ENCODE measurements at regions not wholly inside any gene's neighbourhood (a gene's known extent, or its start where the extent isn't known, plus 50 kb on each side); places are given as distances from the start of the nearest gene placed in this dataset.

DNA sequence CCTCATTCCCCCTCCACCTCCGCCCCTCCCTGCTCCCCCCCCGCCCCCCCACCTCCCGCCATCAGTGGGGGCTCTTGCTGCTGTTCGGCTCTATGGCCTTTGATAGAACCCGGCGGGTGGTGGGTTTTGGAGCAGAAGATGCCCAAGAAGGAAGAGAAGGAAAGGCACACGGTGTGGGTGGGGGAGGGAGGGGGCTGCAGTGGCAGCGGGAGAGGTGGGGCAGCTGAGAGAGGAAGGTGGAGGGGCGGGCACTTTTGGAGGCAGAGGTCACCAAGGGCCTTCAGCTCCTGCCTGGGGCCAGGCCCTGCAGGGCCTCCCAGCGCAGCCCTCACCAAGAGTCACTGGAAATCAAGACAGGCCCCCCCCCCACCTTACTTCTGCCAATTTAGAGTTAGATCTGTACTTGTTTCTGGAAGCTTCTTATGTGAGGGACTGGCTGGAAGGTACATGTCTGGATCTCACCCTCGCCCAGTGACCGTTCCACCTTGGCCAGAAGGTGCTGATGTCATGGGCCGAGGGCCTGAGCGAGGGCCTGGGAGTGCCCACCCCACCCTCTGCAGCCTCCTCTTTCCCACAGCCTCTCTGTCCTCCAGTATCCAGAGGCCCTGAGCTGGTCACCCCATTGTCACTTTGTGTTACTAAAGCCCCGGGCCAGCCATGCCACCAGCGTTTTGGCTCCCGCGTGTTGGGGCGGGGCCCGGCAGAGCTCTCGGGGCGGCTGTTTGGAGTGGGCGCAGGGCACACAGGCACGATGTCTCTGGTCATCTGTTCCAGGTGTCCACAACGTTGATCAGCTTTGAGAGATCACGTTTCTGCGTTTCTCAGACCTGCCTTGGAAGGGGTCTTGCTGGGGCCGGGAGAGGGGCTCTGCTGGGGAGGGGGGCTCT is 153.9 kb downstream of the KIF26A start:
- DNase-seq = no peak

DNA sequence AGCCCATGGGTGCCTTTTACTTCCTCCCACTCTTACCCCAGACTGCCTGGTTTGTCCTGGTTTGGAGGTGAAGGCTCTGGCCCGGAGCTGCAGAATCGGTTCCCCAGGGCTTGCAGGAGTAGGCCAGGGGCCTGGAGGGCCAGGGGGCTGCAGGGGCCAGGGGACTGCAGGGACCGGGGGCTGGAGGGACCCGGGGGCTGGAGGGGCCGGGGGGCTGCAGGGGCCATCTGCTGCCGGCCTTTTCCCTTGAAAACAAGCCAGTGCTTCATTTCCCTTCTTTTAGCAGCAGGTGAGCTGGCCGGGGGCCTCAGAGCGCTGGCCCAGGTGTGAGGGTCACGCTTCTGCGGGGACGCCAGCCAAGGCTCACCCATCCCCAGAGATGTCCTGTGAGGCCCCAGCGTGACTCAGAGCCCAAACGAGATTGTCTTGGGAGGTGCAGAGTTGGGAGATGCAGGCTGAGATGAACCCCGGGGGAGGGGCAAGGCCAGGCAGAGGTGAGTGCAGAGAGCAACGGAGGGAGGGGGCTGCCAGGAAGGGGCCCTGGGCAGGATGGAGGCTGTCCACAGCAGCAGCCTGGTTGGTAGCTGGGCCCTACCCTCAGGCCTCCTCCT is 154.9 kb downstream of the KIF26A start:
- no peak for DNase-seq

DNA sequence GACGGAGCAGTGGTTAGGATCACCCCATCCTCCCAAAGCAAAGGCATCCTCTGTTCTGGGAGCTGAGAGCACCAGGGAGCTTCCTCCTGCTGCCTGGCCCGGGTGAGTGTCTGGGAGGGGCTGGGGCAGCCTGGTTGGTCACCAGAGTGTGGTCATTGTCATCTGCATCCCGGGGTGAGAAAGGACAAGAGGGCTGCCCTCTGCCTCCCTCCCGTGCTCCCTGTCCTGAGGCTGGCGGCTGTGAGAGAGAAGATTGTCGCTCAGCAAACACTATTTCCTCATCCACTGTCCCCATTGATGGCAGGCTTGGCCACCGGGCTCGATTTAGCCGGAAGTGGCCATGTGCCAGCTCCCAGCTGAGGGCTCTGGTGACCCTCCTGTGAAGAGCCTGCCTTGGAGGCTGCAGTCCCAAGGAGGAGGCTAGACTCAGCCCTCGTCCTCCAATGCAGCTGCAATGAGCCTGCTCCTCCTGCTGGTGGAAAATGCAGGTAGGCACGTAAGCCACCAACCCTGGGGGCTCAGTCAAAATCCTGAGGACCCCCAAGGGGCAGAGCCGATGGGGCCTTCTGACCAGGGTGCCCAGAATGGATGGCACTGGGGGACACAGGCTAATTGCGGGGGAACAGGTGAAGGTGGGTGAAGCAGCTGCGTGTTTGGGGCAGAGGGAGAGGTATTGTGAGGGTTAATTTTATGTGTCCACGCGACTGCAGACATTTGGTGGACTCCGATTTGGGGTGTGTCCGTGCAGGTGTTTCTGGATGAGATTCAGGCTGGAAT is 155.7 kb downstream of the KIF26A start:
- no peak for DNase-seq

DNA sequence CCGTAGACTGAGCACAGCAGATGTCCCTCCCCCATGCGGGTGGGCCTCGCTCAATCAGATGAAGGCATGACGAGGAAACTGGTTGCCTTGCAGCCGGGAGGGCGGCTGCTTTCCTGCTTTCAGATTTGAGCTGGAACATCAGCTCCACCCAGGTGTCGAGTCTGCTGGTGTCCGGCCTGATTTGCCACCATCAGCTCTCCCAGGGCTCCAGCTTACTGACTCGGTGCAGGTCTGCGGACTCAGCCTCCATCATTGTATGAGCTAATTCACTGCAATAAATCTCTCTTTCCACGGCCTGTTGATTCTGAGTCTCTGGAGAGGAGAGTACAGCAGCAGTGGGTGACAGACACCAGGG is 156.2 kb downstream of the KIF26A start:
- DNase-seq = no peak

DNA sequence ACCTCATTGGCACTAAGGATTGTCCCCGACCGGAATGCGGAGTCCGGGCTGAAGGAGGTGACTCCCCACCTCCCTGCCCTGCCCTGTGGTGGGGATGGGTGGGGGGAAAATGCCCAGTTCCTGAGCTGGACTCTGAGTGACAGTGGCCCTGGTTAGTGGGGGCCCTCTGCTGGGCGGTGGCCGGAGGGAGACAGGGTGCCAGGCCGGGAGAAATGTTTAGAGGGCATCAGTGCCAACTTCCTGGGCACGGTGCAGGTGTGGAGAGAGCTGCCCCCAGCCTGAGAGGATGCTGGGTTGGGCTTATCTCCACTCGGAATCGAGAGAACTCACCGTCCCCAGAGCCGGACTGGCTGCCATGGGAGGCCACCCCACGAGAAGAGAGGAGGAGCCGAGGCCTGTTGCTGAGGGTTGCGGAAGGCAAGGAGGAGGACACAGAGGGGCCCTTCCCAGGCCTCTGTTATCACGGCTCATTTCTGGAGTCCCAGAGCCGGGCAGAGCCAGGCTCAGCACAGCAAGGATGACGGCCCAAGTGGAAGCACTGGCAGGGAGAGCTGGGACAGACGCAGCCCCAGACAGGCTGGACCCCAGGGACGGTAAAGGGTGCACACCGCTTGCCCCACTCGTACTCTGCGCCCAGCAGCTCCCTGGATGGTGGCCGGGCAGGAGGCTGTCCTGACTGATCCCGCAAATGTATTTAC is 156.7 kb downstream of the KIF26A start:
- DNase-seq = no peak

DNA sequence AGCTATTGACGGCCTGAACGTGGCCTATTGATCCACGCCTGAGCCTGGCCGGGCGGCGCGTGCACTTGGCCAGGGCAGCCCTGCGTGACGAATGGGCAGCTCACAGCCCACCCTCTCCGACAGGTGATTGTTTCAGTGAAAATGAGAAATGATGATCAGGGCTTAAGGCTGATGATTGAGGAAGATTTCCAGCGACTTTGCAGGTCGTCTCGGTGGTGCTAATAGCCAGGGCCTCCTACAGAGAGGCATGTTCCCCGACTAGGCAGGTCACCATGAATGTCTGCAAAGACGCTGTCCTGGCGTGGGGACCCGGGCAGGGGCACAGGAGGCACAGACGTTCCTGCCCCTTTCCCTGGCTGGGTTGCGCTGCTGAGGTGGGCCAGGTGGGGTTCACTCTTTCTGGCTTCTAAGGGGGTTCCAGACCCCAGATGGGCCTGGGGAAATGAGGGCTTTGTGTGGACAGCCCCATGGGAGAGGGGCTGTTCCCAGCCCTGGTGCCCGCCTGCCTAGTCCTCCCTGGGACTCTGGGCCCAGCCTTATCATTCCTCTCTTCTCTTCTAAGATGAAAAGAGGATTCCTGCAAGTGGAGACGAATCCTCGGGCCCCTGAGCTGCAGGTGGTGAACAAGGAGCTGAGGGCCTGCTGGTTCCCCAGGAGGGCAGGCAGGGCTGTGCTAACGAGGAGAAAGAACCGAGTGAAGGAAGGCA is 157.4 kb downstream of the KIF26A start:
- no peak for DNase-seq

DNA sequence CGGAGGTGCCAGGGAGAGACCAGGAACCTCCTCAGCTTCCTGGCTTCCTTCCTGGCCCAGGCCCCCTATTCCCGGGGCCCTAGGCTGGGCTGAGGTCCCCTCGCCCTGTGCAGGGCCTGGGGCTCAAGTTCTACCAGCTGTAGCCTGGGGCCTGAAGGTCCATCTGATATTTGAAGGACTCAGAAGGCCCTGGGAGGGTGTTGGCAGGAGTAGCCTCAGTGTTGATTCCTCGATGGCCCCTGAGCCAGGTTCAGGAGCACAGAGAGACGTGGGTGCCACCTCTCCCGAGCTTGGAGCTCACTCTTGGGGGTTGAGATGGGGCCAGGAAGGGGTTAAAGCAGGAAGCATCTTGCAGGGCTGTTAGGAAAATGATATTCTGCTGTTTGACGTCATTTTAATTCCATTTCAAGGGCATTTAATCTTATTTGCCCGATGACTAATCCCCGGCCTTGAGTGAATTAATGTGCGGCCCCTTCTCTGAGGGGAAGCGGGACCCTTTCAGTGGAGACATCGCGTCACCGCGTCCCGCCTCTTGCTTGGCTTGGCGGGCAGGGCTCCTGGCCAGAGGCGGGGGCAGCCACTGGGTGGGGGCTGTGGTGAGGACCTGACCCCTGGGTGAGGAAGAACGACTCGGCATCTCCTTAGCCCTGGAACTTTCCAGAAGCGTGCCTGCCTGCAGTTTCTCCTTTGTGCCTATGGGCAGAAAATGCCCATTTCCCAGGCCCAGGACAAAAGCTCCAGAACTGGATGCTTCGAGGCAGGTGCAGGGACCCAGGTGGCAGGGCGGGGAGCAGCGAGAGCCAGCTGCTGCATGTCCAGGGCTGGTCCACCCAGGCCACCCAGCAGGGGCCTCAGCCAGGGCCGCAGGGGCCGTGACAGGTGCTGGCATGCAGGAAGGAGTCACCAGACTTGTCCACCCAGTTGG is 158.3 kb downstream of the KIF26A start:
- no peak for DNase-seq

DNA sequence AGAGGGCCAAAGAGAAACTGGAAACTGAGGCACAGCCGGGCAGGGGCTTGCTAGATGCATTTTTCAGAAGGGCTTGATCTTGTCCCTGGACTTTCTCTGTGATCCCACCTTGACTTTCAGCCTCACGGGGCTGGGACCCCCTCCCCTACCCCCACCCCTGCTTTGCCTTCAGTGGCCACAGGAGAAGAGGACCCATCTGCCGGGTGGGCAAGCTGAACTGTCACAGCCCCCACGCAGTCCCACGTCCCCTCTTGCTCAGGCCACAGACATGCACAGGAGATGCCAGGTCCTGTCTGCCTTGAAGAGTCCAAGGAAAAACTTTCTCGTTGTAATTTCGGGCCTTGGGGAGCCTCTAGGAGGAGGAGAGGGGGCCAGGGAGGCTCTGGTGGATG is 158.9 kb downstream of the KIF26A start:
- DNase-seq = no peak

DNA sequence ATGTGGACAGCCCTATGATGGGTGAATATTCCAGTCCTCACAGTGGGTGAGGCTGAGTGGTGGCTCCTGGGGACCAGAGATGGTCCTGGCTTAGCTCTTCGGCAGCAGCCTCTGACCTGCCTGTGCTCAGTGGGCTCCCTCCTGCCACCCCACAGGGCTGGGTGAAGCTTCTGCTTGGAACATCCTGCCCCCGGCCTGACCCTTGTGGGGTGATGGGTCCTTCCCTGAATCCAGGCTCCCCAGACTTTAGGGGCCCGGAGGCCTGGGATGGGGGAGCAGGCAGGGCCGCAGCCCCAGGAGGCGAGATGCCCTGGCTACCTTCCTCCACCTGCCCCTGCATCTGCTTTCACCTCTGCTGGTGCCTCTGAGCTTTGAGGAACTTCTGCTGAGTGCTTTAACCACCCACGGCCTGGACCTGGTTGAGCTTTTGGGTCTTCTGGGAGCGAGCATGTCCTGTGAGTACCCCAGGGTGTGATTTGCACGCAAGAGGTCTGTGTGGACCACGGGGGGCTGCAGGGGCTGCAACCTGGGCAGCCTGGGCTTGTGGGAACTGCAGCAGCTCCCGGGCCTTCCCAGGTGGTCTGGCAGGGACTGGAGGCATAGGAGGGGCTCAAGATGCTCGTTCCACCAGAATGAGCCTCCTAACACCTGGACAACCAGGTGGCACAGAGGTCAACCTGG is 159.5 kb downstream of the KIF26A start:
- no peak for DNase-seq

DNA sequence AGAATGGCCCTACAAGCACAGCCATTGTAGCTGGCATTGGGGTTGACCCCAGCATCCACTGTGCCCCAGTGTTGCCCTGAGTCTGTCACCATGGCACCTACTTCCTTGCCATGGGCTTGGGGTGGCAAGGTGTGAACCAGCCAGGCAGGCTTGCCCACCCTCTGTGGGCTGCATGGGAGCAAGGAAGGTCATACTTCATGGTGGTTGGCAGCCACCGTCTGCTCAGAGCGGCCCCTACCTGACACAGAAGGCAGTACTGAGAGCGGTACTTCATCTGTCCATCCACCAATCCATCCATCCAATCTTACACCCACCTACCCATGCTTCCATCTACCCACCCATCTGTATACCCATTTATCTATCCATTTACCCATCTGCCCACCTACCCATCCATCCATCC is 160.1 kb downstream of the KIF26A start:
- no peak for DNase-seq

DNA sequence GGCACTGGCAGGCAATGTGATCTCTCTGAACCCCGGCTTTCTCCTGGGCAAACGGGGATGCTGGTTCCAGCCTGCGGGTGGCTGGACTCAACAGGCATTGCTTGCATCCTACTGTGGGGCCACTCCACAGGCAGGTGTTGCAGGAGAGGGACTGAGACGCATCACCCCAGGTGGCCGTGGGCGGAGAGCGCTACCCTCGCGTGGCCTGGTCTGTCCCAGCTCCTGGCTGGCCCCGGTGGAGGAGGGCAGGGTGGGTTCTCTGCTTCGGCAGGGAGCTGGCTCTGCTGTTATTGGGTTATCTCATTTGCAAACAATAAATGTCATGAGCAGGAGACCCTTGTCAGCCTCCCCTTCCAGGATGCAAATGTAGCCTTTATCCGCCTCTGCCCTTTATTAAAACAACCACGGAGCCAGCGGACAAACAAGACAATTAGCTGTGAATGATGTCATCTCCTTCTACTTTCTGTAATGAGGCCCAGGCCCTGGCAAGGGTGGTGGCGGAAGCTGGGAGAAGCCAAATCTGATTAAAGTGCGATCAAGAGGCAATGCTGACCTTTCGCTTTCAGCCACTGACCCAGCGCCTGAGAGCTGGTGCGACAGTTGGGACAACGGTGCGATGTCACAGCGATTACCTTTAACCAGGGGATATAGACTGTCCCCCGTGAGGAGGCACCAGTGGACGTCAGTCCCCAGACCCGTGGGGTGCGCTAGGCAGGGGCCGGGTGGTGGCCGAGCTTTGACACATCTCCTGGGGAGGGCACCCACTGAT is 161.8 kb downstream of the KIF26A start:
- no peak for DNase-seq

DNA sequence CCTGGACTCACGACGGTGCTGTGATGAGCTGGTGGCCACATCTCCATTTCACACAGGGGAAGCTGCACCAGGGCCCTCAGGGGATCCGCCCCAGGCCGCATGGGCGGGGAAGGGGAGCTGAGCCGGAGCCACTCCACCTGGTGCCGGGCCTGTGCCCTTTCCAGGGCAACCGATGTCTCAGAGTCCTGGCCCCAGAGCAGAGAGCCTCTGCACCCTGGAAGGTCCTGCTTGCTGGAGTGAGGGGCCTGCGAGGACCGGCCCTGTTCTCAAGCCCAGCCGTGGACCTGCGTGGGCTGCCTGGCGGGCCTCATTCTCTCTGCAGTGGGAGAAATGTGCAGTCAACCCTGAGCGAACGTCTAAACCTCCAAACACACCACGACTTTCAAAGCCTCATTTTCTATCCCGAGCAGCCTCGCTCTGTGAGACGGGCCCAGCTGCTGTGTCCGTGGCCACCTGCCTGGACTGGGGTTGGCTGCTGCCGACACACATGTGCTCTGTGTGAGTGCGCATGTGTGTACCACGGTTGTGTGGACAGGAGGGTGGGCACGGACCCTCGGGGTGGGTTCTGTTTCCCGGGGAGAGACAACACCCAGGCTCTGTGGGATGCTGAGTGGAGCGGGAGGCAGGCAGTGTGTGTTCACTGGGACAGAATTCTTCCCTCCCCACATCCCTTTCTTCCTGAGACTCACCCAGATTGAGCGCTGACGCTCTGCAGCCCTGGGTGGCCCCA is 163.5 kb downstream of the KIF26A start:
- no peak for DNase-seq

DNA sequence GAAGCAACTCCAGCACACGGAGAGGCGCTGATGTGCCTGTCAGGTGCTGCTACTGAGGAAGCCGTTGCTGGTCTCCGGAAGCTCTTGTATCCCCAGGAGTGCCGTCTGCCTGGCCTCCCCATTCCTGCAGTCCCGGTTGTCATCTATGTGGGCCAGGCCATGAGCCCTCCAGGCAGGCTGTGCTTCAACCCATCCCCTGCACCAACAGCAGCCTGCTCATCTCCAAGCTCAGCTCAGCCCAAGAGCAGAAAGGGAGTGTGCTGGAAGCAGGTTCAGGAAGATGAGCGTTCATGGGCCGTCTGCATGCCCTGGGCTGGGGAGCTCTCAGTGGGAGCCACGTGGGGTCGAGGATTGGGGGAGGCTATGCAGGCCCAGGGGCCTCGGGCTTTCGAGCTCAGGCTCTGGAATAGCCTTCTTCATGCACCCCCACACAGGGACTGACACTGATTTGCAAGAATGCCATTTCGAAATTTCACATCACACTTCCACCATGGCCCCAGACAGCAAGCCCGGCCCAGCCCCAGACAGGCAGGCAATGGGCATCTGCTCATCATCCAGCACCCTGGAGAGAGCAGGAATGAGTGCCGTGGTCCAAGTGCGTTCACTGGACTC is 164.5 kb downstream of the KIF26A start:
- DNase-seq = no peak

DNA sequence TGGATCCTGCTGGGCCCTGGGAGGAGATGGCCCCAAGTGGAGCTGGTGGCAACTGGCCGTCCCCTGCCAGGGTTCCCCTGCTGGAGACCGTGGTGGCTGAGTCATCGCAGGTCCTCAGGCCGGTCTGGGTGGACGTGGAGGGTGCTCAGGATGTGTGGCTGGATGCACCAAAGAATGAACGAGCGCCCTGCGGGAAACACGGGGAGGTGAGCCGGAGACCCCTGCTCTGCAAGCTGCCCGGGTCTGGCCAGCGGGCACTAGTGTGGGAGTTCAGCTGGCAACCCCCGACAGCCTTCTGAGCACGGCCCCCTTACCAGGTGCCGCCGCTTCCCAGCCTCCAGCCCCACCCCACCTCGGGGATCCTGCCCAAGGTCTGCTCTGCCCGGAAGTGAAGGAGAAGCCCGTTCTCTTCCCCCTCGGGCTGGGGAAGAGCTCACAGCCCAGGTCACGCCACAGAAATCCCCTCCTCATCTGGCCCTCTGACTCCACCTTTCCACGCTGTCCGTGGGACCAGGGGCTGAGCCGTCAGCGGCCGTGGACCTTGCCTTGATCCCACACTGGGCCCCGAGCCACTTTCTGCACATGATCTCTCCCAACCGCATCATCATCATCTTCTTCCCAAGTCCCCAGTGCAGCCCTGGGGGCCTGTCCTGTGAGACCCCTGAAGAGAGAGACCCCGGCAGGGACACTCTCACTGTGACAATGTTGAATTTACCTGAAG is 165.5 kb downstream of the KIF26A start:
- no peak for DNase-seq

DNA sequence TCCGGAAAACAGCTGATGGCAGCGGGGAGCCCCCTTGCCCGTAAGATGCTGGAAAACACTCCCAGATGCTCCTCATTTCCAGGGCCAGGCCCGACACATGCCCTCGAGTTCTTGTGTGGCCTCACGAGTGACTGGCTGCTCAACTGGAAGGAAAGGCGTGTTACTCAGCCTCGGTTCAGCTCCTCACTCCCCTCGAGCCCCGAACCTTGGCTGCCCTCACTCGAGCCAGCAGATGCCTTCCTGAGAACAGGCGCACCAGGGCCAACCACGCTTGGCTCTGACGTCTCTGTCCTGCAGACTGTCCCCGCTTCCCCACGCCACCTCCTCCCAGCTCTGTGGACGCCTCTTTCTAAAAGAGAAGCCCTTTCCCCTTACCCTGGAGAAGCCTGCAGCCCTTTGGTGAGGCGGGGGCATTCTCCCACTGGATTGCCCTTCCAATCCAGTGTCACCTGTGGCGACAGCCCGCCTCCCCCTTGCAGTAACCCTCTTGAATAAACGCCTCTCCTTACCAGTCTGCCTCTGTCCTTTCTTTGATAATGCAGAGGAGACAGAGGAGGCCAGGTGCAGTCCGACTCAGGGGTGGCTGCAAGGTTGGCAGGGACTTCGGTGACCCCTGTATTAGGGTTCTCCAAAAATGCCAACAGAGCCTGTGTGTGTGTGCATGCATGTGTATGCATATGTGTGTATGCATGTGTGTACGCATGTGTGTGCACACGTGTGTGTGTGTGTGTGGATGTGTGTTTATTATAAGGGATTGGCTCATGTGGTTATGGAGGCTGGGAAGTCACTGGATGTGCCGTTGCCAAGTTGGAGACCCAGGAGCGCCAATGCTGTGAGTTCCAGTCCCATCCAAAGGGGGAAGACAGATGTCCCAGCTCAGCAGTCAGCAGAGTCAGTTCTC is 166.3 kb downstream of the KIF26A start:
- no peak for DNase-seq

DNA sequence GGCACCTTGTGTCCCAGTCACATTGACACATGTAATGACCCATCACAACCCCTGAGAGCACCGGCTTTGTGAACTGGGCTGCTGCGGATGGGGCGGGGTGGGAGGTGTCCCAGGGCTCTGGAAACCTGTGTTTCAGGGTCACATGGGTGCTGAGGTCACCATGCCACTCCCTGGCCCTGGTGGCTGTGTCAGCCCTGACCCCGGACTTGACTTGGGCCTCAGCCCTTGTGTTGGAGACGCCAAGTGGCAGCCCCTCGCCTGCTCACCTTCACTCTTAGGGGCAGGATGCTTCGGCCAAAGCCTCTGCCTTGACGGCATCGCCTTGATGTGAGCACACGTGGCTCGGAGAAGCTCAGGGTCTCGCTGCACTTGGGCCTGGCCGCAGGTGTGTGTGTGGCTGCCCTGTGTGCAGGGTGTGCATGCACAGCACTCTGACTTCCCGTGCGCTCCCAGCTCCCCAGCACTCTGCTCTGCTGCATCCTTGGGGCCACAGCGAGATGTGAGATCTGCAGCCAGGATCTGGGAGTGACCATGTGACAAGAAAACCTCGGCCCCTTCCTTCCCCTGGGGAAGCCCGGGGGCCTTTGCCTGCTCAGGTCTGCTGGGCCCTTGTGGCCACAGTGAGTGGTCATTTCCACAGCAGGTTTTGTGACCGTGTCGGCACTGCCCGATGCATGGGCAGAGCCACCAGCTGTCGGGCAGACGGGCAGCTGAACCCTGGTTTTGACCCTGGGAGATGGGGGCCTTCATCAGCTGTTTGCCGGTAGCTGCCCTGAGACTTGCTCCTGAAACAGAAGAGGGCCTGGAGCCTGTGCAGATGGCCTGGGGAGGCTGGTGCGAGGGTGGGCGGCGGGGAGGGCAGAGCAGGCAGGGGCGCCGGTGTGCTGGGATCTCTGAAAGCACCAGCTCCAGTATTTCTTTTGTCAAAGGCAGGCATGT is 167.4 kb downstream of the KIF26A start:
- DNase-seq = no peak

All from NCI-H1436 (cell line).